GM19099 (cell line): ENCODE measurements at regions not wholly inside any gene's neighbourhood (a gene's known extent, or its start where the extent isn't known, plus 50 kb on each side); places are given as distances from the start of the nearest gene placed in this dataset.

ENCODE experiments used
- POLR2A ChIP-seq: IDR thresholded peaks from 3 replicates; pipeline ENCODE4 v1.6.1; 2011; ENCODE audit warnings: low read depth; ENCODE audit not compliant: insufficient read length; ENCODE audit errors: extremely low read depth

GRCh38 chr12:126601184-126602170 lies 1536.2 kb downstream of the AACS start:
- no peak for TF ChIP-seq POLR2A

- TF ChIP-seq POLR2A, result no peak
These were observed 1537.4 kb downstream of the AACS start for GRCh38 chr12:126602612-126603011.

GRCh38 chr12:126607157-126607556 lies 1541.9 kb downstream of the AACS start:
- no peak for TF ChIP-seq POLR2A

- no peak for TF ChIP-seq POLR2A
These were observed 1542.6 kb downstream of the AACS start for GRCh38 chr12:126607867-126608266.

- no peak for TF ChIP-seq POLR2A
These were observed 1543.5 kb downstream of the AACS start for GRCh38 chr12:126608607-126609175.

- no peak for TF ChIP-seq POLR2A
These were observed 1551.2 kb downstream of the AACS start for GRCh38 chr12:126616441-126616840.

- TF ChIP-seq POLR2A, result no peak
These were observed 1552.1 kb downstream of the AACS start for GRCh38 chr12:126617312-126617711.

- TF ChIP-seq POLR2A, result no peak
These were observed 1562.4 kb downstream of the AACS start for GRCh38 chr12:126627596-126627995.

- no peak for TF ChIP-seq POLR2A
These were observed 1571.6 kb downstream of the AACS start for GRCh38 chr12:126636821-126637220.

- TF ChIP-seq POLR2A, result no peak
These were observed 1579.2 kb downstream of the AACS start for GRCh38 chr12:126644236-126645020.

- no peak for TF ChIP-seq POLR2A
These were observed 1582.8 kb downstream of the AACS start for GRCh38 chr12:126648074-126648473.

- TF ChIP-seq POLR2A, result no peak
These were observed 1585.9 kb downstream of the AACS start for GRCh38 chr12:126651133-126651532.

- TF ChIP-seq POLR2A, result no peak
These were observed 1598.3 kb downstream of the AACS start for GRCh38 chr12:126663304-126664094.

- no peak for TF ChIP-seq POLR2A
These were observed 1599.6 kb upstream of the TMEM132C start for GRCh38 chr12:126667339-126667738.
